OCI-LY3 (cell line): ENCODE measurements at regions not wholly inside any gene's neighbourhood (a gene's known extent, or its start where the extent isn't known, plus 50 kb on each side); places are given as distances from the start of the nearest gene placed in this dataset.

Source experiments
- H2AFZ ChIP-seq: fragments of 200-600, 300-600 bp; shearing (Covaris generic); 2 replicates; pipeline ENCODE4 v1.6.0; 2014; ENCODE audit warnings: antibody characterized with exemption, low read depth, low read length
- H3K27ac ChIP-seq: fragments of 200-600, 300-600 bp; sonication (generic); 2 replicates; pipeline ENCODE4 v1.5.1; 2014; ENCODE audit warnings: mild to moderate bottlenecking, low read length, moderate library complexity, mixed read lengths
- H3K27me3 ChIP-seq: fragments of 200-600, 300-600 bp; sonication (generic); 2 replicates; pipeline ENCODE4 v1.6.1; 2014; ENCODE audit warnings: low read depth, low read length, mixed read lengths
- H3K36me3 ChIP-seq: fragments of 200-600, 300-600 bp; sonication (generic); replicated peaks from 2 replicates; pipeline ENCODE3; 2014; ENCODE audit warnings: low read depth, low read length, mixed read lengths
- H3K4me1 ChIP-seq: fragments of 300-600, 200-600 bp; sonication (generic); 2 replicates; pipeline ENCODE4 v1.6.1; 2014; ENCODE audit warnings: low read length, mixed read lengths
- H3K4me2 ChIP-seq: fragments of 200-600, 300-600 bp; sonication (generic); 2 replicates; pipeline ENCODE4 v1.6.1; 2014; ENCODE audit warnings: low read length, mixed read lengths
- H3K4me3 ChIP-seq: fragments of 300-600, 200-600 bp; sonication (generic); 2 replicates; pipeline ENCODE4 v1.5.1; 2014; ENCODE audit warnings: antibody characterized with exemption, mild to moderate bottlenecking, low read length, moderate library complexity
- H3K79me2 ChIP-seq: fragments of 300-600, 200-600 bp; shearing (Covaris generic); 2 replicates; pipeline ENCODE4 v1.6.1; 2014; ENCODE audit warnings: mild to moderate bottlenecking, low read length, mixed read lengths
- H3K9ac ChIP-seq: fragments of 300-600, 200-600 bp; shearing (Covaris generic); 2 replicates; pipeline ENCODE4 v1.6.0; 2014; ENCODE audit warnings: mild to moderate bottlenecking, low read length, moderate library complexity
- H3K9me3 ChIP-seq: fragments of 200-600, 300-600 bp; shearing (Covaris generic); 2 replicates; pipeline ENCODE4 v1.6.1; 2014; ENCODE audit warnings: low read length, mixed read lengths; ENCODE audit not compliant: insufficient read depth
- H4K20me1 ChIP-seq: fragments of 200-600, 300-600 bp; sonication (generic); 2 replicates; pipeline ENCODE4 v1.6.1; 2016; ENCODE audit warnings: low read length, mixed read lengths; ENCODE audit not compliant: insufficient read depth
- CTCF ChIP-seq: fragments of 200-600, 300-600 bp; sonication (generic); IDR thresholded peaks from 2 replicates; pipeline ENCODE4 v1.5.1; 2014; ENCODE audit warnings: antibody characterized with exemption, low read length, low read depth
- EZH2phosphoT487 ChIP-seq: fragments of 200-600 bp; shearing (Covaris generic); IDR thresholded peaks from 2 replicates; pipeline ENCODE4 v1.6.1; 2018; ENCODE audit warnings: antibody characterized with exemption, mixed run types, low read depth

GRCh38 chr3:24986612-24987011, 441.5 kb upstream of the RARB start:
- Histone ChIP-seq H3K4me1 (no peaks in the 10 kb centered on the region), H3K36me3 (no peaks in the 10 kb centered on the region), H3K79me2 (no peaks in the 10 kb centered on the region), H3K9me3 (no peaks in the 10 kb centered on the region), H4K20me1 (no peaks in the 10 kb centered on the region), H3K9ac (no peak overlapping the region), H3K4me2 (no peak overlapping the region), H3K27me3 (no peaks in the 10 kb centered on the region), H3K4me3 (no peak overlapping the region), H2AFZ (no peak overlapping the region), H3K27ac (no peak overlapping the region)
- no peak for TF ChIP-seq CTCF

GRCh38 chr3:24999357-24999756, 428.7 kb upstream of the RARB start:
- Histone ChIP-seq H3K27ac (no peak overlapping the region), H3K36me3 (no peaks in the 10 kb centered on the region), H3K27me3 (no peaks in the 10 kb centered on the region), H2AFZ (no peak overlapping the region), H3K4me1 (no peaks in the 10 kb centered on the region), H3K4me3 (no peak overlapping the region), H3K79me2 (no peaks in the 10 kb centered on the region), H4K20me1 (no peaks in the 10 kb centered on the region), H3K4me2 (no peak overlapping the region), H3K9me3 (no peaks in the 10 kb centered on the region), H3K9ac (no peak overlapping the region)
- no peak for TF ChIP-seq CTCF
- no peak for TF ChIP-seq EZH2phosphoT487

GRCh38 chr3:25000971-25001591, 427.0 kb upstream of the RARB start:
- Histone ChIP-seq H4K20me1 (no peaks in the 10 kb centered on the region), H3K79me2 (no peaks in the 10 kb centered on the region), H3K27ac (no peak overlapping the region), H3K36me3 (no peaks in the 10 kb centered on the region), H3K4me1 (no peaks in the 10 kb centered on the region), H3K27me3 (no peaks in the 10 kb centered on the region), H3K4me2 (no peak overlapping the region), H2AFZ (no peak overlapping the region), H3K9me3 (no peaks in the 10 kb centered on the region), H3K9ac (no peak overlapping the region), H3K4me3 (no peak overlapping the region)
- TF ChIP-seq CTCF: no peak
- TF ChIP-seq EZH2phosphoT487: no peak

GRCh38 chr3:25002052-25002451, 426.0 kb upstream of the RARB start:
- Histone ChIP-seq H2AFZ (no peak overlapping the region), H3K4me1 (no peaks in the 10 kb centered on the region), H3K36me3 (no peaks in the 10 kb centered on the region), H3K27me3 (no peaks in the 10 kb centered on the region), H3K4me2 (no peak overlapping the region), H4K20me1 (no peaks in the 10 kb centered on the region), H3K4me3 (no peak overlapping the region), H3K9me3 (no peaks in the 10 kb centered on the region), H3K79me2 (no peaks in the 10 kb centered on the region), H3K9ac (no peak overlapping the region), H3K27ac (no peak overlapping the region)
- TF ChIP-seq CTCF (no peak), EZH2phosphoT487 (no peak)
